Activated CD4-positive, CD25-positive, alpha-beta regulatory T cell treated with anti-CD3 and anti-CD28 coated beads, Interleukin-2, amount 50 U/mL, for 16 hours (primary cell): ENCODE measurements at regions not wholly inside any gene's neighbourhood (a gene's known extent, or its start where the extent isn't known, plus 50 kb on each side); places are given as distances from the start of the nearest gene placed in this dataset.
"Not testable (repeated sequence)": the region's sequence is repeated elsewhere in the genome, so short reads cannot be mapped to it uniquely, and the experiment has no call there.

ENCODE experiments used
- DNase-seq: peaks from one replicate; pipeline ENCODE4 v3.0.0-alpha.2; 2020; ENCODE audit warnings: low read depth, low spot score

DNA sequence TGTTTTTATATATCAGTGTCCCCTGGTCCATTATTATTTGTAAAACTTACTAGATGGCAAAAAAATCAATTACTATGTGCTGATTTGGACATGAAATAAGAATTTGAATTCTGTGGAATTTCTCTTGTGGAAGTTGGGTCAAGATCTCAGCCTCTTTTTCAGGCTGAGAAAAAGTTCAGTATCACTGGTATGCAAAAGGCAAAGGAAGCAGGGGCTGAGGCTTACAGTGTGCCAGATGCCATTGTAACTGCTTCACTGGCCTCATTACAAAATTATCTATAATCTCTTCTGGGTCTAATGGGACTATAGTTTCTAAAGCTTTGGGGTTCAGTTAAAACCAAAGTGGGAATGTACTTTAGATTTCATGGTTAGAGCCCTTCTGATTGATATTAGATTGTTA is 125.9 kb upstream of the SLC7A14 start:
- DNase-seq, result no peak

DNA sequence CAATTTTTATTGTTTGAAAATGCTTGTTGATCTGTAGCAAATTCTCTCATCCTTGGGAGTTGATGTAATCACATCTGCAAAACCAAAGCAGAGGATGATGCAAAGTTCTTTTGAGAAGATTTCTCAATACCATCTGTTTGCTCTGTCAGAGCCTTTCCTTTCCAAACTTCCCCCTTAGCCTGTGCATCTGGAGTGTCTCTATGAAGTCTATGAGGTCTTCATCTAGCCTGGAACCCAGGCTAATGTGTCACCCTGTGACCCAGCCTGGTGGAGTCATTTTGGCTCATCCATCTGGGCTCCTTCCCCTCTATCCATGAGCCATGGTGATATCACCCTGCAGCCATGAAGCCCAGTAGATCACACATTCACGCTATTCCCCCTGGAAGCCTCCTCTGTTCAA is 123.2 kb upstream of the SLC7A14 start:
- DNase-seq, result no peak

DNA sequence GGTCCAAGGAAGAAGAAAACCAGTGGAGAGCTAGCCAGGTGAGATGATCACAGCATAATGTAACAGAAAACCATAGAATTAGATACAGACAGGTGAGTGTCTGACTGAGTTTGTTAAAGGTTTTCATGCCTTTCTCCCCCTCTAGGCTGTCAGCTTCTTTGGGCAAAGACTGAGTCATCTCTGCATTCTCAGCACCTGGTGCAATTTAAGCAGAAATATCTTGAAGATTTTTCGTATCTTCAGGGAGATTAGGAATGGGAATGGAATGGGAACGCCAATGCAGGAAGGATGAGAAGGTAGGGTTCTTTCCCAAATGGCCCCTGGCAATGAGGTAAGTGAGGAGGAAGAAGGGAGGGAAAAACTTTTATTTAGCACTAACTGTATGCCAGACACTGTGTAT is 122.0 kb upstream of the SLC7A14 start:
- DNase-seq, result no peak

DNA sequence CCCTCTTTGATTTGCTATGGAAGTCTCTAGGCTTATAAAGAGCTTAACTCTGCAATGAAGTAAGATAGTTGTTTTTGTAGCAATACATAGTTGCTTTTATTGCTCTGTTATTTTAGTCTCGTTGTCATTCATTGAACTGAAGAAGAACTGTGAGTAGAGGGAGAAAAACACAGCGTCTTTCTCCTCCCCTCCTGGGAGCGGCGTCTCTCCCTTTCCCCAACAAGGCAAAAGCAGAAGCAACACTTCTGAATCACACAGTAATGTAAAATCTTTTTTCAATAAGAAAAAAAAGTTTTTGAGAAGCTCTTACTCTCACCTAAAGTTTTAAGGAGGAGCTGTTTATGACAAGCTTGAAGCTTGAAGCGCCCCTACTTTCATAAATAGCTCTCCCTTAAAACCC is 119.3 kb upstream of the SLC7A14 start:
- DNase-seq, result no peak

DNA sequence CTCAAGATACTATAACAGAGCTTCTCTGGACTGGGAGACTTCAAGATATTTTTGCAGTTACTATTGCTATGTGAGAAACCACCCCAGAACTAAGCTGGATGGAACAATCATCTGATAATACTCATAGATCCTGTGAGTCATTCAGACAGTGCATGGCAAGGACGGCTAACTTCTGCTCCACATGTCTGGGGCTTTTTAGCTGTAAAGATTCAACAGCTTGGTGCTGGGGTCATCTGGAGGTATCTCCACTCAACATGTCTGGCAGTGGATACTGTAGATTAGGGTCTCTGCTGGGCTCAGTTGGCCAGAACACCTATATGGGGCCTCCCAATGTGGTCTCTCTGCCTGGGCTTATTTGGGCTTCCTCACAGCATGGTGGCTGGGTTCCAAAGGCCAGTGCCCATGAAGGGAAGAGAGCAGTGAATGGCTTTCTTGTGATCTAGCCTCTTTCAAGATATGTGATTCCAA is 117.3 kb upstream of the SLC7A14 start:
- no peak for DNase-seq

DNA sequence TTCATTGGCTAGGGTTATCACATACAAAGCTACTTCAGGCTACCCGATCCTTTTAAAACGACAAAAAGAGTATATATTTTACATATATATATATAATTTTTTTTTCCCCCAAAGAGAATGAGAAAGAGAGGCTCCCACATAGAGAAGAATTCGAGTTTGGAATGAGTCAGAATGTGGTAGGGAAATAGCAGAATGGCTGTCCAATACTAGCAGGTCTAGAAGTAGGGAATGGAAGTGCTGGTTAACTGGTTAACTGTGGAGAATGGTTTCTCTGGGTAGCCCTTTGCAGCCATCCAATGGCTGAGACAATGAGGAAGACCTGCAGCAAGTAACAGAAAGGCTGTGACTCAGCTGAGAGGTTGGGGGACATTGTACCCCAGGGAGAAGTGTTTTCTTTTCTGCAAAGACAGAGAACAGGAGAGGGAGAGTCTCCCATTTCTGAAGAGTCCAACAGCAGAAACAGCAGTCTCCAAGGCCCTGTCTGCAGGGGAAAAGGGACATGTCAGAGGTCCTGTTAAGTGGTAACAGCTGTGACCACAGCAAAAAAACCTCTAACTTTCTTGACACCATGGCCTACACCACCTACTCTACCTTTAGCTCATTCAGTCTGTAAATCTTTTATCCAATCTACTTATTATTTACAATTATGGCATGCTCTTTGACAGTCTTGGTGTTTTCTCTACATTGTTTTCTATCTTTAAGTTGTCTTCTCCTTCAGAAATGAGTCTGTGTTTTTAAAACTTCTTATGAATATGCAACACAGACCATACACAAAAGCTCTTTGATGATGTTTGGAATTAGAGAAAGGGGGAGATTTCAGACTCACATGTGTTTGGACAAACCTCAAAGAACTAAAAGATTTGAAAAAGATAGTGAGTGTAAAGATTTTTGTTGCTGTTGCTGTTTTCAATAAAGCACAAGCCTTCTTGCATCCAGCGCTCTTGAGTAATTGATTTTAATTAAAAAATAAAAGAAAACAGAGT is 116.1 kb upstream of the SLC7A14 start:
- DNase-seq, result no peak

DNA sequence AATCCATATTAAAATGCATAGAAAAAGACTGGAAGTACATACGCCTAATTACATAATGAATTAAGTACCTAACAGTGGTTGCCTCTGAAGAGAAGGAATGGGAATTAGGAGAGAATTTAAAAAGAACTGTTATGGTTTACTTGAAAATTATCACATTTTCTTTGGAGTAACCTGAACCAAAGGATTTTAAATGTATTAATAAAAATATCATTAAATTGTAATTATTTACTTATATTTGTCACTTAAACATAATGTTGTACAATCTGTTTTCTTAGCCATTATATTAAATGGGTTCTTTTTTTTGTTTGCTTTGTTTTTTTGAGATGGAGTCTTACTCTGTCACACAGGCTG is 114.2 kb upstream of the SLC7A14 start:
- DNase-seq, result no peak

DNA sequence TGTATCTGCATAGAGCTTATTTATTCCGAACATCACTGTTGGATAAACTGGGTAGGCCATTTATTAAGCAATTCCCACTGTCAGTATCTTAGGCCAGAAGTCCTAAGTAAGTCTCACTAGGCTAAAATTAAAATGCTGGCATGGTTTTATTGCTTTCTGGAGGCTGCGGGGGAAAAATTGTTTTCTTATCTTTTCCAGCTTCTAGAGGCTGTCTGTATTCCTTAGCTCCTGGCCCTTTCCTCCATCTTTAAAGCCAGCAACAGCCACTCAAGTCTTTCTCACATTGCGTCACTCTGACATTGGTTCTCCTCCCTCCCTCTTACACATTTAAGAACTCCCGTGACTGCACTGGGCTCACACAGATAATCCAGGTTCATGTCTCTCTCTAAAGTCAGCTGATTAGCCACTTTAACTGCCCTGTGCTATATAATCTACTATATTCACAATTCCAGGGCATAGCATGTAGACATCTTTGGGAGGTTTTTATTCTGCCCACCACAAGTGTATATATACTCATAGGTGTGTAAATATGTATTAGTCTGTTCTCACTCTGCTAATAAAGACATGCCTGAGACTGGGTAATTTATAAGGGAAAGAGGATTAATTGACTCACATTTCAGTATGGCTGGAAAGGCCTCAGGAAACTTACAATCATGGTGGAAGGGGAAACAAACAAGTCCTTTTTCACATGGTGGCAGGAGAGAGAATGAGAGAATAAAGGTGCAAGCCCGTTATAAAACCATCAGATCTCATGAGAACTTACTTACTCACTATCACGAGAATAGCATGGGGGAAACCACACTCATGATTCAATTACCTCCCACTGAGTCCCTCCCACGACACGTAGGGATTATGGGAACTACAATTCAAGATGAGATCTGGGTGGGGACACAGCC is 113.5 kb upstream of the SLC7A14 start:
- DNase-seq, result no peak

DNA sequence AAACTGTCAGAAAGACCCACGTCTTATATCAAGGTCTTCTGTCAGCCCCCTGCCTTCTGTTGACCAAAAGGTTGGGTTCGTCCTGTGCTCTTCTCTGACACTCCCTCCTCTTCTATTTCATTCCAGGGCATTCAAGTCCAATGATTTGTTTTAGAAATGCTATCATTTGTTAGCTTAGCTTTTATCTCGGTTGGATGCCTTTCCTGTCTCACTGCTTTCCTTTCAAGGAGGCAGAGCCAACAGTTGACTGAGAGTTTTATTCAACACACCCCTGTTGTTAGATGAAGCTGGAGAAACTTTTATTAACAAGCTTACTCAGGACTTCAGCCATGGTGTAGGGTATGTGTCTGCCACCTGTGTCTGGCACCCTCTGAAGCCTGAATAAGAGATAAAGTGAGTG is 112.0 kb upstream of the SLC7A14 start:
- no peak for DNase-seq

DNA sequence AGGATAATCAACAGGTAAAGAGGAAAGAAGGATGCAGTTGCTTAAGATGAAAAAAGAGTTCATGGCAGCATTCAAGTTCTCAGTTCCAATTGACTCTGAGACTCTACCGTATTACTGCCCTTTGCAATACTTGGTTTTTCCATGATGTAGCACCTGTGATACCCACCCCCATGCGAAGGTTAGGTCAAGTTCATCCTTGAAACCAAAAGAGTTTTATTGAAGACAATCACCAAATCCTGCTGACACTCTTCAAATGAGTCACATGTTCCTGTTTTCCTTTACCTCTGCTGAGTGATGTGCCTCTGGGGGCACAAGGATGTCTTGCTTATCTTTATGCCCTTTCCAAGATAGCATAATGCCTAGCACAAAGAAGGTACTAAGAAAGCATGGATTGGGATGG is 111.3 kb upstream of the SLC7A14 start:
- DNase-seq, result no peak

DNA sequence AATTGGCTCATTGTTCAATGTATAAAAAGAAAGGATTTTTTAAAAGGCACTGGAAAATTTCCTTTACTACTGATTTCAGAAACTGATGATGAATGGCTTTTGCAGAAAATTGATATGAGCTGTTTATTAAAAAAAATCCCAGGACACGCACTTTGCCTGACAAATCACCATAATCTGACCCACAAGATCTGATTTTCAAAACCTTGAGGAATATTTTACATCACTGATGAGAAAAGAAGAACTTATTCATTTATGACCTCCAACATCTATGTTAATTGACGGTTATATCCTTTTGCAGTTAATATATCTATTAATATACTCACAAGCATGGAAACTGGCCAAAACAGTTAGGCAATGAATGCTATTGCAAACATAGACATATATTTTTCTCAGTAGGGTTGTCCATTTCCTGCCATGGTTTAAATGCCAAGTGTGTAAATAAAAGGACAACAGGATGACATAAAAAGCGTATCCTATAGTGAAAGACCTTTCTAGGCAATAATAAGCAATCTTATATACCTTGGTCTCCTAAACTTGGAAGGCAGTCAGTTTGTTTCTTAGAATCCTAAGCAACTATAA is 109.7 kb upstream of the SLC7A14 start:
- no peak for DNase-seq

DNA sequence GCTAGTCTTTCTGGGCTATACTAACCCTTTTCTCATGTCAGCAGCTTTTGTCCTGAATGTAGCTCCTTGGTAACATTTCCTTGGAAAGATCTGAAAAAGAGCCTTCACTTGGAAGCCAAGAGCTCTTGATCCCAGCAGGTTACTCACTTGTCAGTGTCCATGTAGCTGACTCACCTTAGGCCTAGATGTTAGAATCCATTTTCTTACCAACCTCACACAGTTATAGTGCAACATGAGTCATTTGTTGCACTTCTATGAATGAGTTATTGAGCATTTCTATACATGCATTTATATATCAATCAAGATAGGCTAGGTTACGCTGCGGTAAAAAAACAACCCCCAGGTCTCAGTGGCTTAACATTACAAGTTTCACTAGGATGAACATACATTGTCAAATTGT is 106.8 kb upstream of the SLC7A14 start:
- DNase-seq, result no peak

DNA sequence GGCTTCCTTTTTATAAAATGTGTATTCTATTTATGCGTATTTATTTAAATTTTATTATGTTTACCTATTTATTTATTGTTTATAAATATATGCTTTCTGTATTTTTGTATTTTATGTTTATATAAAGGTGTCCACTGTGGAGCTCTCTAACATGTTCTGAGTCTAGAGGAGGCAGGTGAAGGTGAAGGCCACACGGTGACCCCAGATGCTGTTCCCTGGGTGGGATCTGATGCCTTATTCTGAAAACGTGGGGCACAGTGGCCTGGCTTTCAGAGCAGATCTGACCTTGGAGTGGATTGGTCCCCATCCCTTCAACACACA is 104.7 kb upstream of the SLC7A14 start:
- no peak for DNase-seq

DNA sequence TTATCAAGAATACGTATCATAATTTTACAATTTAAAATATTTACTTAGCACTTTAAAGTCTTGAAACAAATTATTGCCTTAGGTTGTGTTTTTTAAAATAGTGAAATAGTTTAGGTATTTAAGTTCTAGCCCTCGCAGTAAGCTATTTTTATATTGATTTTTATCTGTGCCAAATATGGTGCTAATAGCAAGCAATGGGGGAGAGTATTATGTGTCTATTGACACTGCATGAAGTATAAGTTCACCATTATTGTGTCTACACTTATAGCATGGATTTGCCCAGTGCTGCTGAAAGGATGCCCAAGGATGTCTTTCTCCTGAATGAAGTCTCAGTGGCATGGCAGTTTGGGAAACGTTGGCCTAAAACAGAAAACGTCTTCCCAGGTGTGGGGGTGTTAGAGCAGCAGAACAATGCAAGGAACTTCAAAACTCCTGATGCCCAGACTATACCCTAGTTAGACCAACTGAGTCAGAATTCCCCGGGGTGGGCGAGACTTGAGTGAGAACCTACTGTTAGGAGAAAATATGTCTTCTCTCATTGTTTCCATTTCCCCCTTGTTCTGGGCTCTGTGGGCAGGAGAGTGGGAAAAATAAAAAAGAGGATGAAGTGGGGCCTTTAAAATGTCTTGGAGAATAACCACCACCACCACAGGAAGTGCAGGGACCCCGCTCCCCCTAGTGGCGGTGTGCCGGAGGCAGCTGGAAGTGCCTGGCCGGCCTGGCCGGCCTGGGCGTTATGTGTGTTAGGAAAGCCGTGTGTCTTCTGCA is 104.2 kb upstream of the SLC7A14 start:
- no peak for DNase-seq

DNA sequence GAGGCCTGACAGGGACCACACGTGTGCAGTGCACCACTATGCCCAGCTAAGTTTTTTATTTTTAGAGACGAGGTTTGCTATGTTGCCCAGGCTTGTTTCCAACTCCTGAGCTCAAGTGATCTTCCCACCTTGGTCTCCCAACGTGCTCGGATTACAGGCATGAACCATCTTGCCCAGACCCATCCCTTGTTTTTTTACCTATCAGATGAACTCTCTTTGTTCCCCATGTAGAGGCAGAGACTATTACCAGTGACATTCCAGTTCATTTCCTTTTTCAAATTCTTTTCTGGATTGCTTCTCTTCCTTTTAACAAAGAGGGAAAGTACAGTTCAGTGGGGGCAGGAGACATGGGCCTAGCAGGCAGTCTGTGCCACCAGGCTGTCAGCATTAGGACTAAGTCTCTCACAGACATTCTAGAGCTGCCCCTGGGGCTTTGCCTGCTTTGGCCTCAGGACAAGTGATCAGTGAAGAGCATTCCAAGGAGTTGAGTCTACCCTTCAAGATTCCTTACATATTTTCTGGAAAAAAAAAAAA is 103.5 kb upstream of the SLC7A14 start:
- no peak for DNase-seq

DNA sequence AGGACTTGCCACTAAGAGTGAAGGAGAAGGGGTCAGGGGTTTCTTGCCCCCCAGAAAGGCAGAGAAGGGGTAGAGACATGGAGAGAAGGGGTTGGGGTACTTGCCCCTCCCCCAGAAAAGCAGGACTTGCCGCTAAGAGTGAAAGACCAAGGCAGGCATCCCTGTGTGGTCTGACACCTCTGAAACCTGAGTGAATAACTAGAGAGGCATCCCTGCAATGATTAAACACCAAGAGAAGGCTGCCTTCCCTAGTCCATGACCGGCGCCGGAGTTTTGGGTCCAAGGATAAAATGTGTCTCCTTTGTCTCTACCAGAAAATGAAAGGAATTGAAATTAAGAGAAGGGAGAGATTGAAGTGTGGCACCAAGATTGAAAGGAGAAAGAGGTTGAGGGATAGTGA is 102.3 kb upstream of the SLC7A14 start:
- DNase-seq, result not testable (repeated sequence)

DNA sequence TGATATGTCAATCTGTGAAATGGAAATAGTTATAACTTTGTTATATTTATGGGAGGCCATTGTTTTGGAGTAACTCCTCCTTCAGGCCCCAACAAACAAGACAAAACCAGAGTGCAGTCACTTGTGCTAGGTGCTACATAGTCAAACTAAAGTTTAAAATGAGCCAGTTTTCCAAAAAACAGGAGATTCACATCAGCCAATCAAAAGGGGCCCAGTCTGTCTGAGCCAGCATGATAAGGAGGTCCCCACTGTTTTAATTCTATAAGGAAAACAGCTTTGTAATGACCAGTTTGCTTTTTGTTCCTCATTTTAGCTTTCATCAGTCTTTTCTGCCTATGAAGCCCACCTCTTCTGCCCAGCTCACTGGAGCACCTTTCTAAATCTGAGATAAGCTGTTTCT is 94.7 kb upstream of the SLC7A14 start:
- DNase-seq, result no peak

DNA sequence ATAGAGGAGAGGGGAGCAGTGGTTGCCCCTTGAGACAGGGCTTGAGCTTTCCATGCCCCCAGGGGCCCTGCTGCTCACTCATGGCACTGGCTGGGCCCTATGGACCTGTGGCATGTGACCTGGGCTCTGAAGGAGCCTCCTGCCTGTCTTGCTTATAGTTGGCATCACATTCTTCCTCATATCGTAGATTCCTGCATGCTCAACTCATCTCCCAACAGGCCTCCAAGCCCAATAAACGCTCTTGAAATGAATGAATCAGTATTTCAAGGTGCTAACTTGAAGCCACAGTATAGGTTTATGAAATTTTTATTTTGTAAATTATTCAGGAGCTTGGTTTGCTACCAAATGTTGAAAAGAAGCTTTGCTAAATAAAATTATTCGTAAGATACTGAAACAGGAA is 93.3 kb upstream of the SLC7A14 start:
- no peak for DNase-seq

DNA sequence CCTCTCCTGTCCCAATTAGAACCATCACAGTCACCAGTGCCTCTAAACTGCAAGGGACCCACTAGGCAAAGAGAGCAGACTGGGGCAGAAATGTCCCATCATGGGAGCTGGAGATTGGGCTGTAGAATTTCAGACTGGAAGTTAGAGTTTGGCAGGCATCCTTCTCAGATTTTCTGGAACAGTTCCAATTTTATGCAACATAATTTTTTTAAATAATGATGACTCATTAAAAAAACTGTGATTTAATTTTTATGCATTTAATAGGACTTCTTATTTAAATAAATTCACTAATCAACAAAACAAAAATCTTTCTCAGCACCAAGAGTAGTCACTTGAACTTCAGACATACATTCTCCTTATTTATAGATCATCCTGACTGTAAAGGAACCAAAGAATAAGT is 84.6 kb upstream of the SLC7A14 start:
- no peak for DNase-seq

DNA sequence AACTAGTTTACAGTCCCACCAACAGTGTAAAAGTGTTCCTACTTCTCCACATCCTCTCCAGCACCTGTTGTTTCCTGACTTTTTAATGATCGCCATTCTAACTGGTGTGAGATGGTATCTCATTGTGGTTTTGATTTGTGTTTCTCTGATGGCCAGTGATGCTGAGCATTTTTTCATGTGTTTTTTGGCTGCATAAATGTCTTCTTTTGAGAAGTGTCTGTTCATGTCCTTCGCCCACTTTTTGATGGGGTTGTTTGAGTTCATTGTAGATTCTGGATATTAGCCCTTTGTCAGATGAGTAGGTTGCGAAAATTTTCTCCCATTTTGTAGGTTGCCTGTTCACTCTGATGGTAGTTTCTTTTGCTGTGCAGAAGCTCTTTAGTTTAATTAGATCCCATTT is 77.1 kb upstream of the SLC7A14 start:
- not testable (repeated sequence) for DNase-seq

DNA sequence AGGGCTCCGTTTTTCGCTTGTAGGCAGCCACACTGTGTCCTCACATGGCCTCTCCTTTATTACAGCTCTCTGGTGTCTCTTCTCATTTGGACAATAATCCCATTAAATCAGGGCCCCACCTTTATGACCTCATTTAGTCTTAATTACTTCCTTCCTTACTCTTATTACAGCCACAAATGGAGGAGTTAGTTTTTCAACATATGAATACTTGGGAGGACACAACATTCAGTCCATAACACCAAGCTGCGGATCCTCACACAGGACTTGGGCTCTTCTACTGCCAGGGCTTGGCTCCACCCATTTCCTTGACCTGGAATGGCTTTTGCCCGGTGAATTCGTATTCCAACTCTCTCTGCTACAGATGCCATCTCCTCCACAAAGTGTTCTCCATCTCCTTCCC is 74.3 kb upstream of the SLC7A14 start:
- DNase-seq, result no peak
